Panc1 (cell line): ENCODE measurements at regions not wholly inside any gene's neighbourhood (a gene's known extent, or its start where the extent isn't known, plus 50 kb on each side); places are given as distances from the start of the nearest gene placed in this dataset.

Experiments used
- ATAC-seq: fragments of 200-7000 bp; cut with Tn5 transposase; 2 replicates; pipeline ENCODE4 v1.9.1; 2020; ENCODE audit warnings: mild to moderate bottlenecking, moderate library complexity
- BruUV-seq: library from RNA; stranded (reverse); fragments of 400-500 nt; replicated peaks from 2 replicates; lab custom pipeline; 2021; lab: Mats Ljungman, UMichigan
- CTCF ChIA-PET: fragments of 300-600 bp; sonication (Branson Sonifier 250); formaldehyde crosslinking; loops from one replicate; lab custom pipeline; 2022; ENCODE audit warnings: antibody characterized with exemption; lab: Charles Lee
- POLR2A ChIA-PET: fragments of 300-600 bp; sonication (Branson Sonifier 250); formaldehyde crosslinking; loops from one replicate; lab custom pipeline; 2022; ENCODE audit warnings: antibody characterized with exemption; lab: Charles Lee
- DNase-seq: peaks from one replicate; pipeline ENCODE4 v3.0.0-alpha.2; 2010; ENCODE audit warnings: low read depth, low spot score
- H3K27ac ChIP-seq: 2 replicates; pipeline ENCODE4 v1.5.1; 2011; ENCODE audit warnings: mild to moderate bottlenecking, low read length, inconsistent platforms
- H3K27me3 ChIP-seq: fragments of 200-500 bp; sonication (Bioruptor generic); 2 replicates; pipeline ENCODE4 v1.6.0; 2014; ENCODE audit warnings: low read length, inconsistent platforms; ENCODE audit not compliant: control insufficient read depth, insufficient read depth
- H3K36me3 ChIP-seq: fragments of 200-500 bp; sonication (Bioruptor generic); 2 replicates; pipeline ENCODE4 v1.5.1; 2014; ENCODE audit warnings: inconsistent platforms, mild to moderate bottlenecking, low read length, moderate library complexity; ENCODE audit not compliant: control insufficient read depth, insufficient read depth
- H3K4me1 ChIP-seq: 2 replicates; pipeline ENCODE4 v1.5.1; 2011; ENCODE audit warnings: inconsistent platforms, mild to moderate bottlenecking, low read length, moderate library complexity; ENCODE audit not compliant: control insufficient read depth, insufficient read depth
- H3K4me3 ChIP-seq, 2 experiments: 2 replicates each; pipeline ENCODE4 v1.5.1; 2011 to 2012; ENCODE audit warnings: low read depth in 2 of 2, low read length in 2 of 2, mild to moderate bottlenecking in 2 of 2, inconsistent platforms in 1 of 2, moderate library complexity in 1 of 2
- H3K9me3 ChIP-seq: fragments of 200-500 bp; sonication (Bioruptor generic); 2 replicates; pipeline ENCODE4 v1.5.1; 2014; ENCODE audit warnings: low read depth, mild to moderate bottlenecking, inconsistent platforms, low read length, moderate library complexity; ENCODE audit not compliant: control insufficient read depth, insufficient read depth
- POLR2AphosphoS5 ChIP-seq: IDR thresholded peaks from 2 replicates; pipeline ENCODE4 v1.6.1; 2012; ENCODE audit warnings: mild to moderate bottlenecking, low read depth, low read length, moderate library complexity
- REST ChIP-seq, 2 experiments: IDR thresholded peaks; 2 replicates each; pipeline ENCODE4 v1.6.1; 2011 to 2012; ENCODE audit warnings: low read depth in 2 of 2, control low read depth in 1 of 2, low read length in 1 of 2, mild to moderate bottlenecking in 1 of 2, moderate library complexity in 1 of 2; ENCODE audit not compliant: insufficient read depth in 1 of 2
- SIN3A ChIP-seq: IDR thresholded peaks from 2 replicates; pipeline ENCODE4 v1.6.1; 2012; ENCODE audit warnings: low read depth, mild to moderate bottlenecking, low read length, moderate library complexity, borderline replicate concordance; ENCODE audit not compliant: insufficient read depth
- TCF7L2 ChIP-seq: IDR thresholded peaks from 2 replicates; pipeline ENCODE4 v1.6.1; 2011; ENCODE audit warnings: mild to moderate bottlenecking, low read depth, low read length, inconsistent platforms
- in situ Hi-C: cut with HindIII; loops from 2 replicates; pipeline ENCODE4 v1.10.0; 2016; ENCODE audit warnings: low sequenced_read_pairs, low pct_unique_long_range_greater_than_20kb
- intact Hi-C: fragments of 100-400 bp; cut with micrococcal nuclease; formaldehyde crosslinking; loops from one replicate; pipeline ENCODE4 v1.10.0; 2022; ENCODE audit not compliant: unreplicated experiment
- TF ChIP-seq, protein P1 (sequence below): fragments of 450-650 bp; IDR thresholded peaks from 2 replicates; pipeline ENCODE4 v1.5.1; 2017; ENCODE audit warnings: mild to moderate bottlenecking

DNA sequence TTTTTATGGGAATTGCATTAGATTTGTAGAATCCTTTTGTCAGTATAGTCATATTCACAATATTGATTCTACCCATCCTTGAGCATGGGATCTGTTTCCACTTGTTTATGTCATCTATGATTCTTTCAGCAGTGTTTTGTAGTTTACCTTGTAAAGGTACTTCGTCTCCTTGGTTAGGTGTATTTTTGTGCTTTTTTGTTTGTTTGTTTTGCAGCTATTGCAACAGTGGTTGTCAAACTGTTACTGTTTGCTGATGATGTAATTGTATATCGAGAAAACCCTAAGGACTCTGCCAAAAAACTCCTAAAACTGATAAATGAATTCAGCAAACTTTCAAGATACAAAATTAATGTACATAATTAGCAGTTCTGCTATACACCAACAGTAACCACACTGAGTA, 127.9 kb upstream of the AR start:
- POLR2A ChIA-PET = no interaction called here
- Histone ChIP-seq H3K36me3 (no peaks in the 10 kb centered on the region), H3K27ac (no peak overlapping the region), H3K9me3 (peaks cover 6% of the 10 kb centered on the region; the same call in 1 of the 2 replicates), H3K4me1 (no peaks in the 10 kb centered on the region), H3K27me3 (no peaks in the 10 kb centered on the region), H3K4me3 (no peak overlapping the region)
- intact Hi-C loops = no loop called here
- CTCF ChIA-PET = no interaction called here
- in situ Hi-C loops = no loop called here
- no peak for TF ChIP-seq SIN3A
- TF ChIP-seq, protein P1, sequence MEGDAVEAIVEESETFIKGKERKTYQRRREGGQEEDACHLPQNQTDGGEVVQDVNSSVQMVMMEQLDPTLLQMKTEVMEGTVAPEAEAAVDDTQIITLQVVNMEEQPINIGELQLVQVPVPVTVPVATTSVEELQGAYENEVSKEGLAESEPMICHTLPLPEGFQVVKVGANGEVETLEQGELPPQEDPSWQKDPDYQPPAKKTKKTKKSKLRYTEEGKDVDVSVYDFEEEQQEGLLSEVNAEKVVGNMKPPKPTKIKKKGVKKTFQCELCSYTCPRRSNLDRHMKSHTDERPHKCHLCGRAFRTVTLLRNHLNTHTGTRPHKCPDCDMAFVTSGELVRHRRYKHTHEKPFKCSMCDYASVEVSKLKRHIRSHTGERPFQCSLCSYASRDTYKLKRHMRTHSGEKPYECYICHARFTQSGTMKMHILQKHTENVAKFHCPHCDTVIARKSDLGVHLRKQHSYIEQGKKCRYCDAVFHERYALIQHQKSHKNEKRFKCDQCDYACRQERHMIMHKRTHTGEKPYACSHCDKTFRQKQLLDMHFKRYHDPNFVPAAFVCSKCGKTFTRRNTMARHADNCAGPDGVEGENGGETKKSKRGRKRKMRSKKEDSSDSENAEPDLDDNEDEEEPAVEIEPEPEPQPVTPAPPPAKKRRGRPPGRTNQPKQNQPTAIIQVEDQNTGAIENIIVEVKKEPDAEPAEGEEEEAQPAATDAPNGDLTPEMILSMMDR = no peak
- no peak for TF ChIP-seq TCF7L2
- no peak for TF ChIP-seq REST (IDR thresholded peaks at IDR 0.05; ENCODE audit: insufficient read depth in 1 of 2, low read depth in 2 of 2, low read length in 1 of 2)
- no peak for TF ChIP-seq POLR2AphosphoS5
- no peak for ATAC-seq
- BruUV-seq = no TSS peak
- no peak for DNase-seq

DNA sequence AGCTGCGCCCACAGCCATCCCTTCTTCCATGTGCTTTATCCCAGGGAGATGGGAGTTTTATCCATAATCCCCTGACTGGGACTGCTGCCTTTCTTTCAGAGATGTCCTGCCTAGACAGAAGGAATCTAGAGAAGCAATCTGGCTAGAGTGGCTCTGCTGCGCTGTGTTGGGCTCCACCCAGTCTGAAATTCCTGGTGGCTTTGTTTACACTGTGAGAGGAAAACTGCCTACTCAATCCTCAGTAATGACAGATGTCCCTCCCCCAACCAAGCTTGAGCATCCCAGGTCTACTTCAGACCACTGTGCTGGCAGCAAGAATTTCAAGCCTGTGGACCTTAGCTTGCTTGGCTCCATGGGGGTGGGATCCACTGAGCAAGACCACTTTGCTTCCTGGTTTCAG, 116.9 kb upstream of the AR start:
- BruUV-seq = no TSS peak
- no peak overlapping the region for H3K4me3 ChIP-seq
- TF ChIP-seq, protein P1 = no peak
- TF ChIP-seq POLR2AphosphoS5 (no peak), REST (IDR thresholded peaks at IDR 0.05; ENCODE audit: insufficient read depth in 1 of 2, low read depth in 2 of 2, low read length in 1 of 2) (no peak), TCF7L2 (no peak), SIN3A (no peak)
- intact Hi-C loops (no loop called here), in situ Hi-C loops (no loop called here)
- no peaks in the 10 kb centered on the region for H3K9me3 ChIP-seq
- H3K36me3 ChIP-seq = no peaks in the 10 kb centered on the region
- H3K27me3 ChIP-seq = no peaks in the 10 kb centered on the region
- ChIA-PET POLR2A (no interaction called here), CTCF (no interaction called here)
- no peak overlapping the region for H3K27ac ChIP-seq
- no peak for DNase-seq
- ATAC-seq = no peak
- H3K4me1 ChIP-seq = no peaks in the 10 kb centered on the region
